ENCODE measurements at regions not wholly inside any gene's neighbourhood (a gene's known extent, or its start where the extent isn't known, plus 50 kb on each side); places are given as distances from the start of the nearest gene placed in this dataset.

GRCh38 chr2:196403471-196403870 is 232.1 kb upstream of the STK17B start:
- DNase-seq, result no peak

- no peak for DNase-seq
Observed at GRCh38 chr2:196404276-196404675, 232.9 kb upstream of the STK17B start.

- no peak for DNase-seq
Observed at GRCh38 chr2:196407675-196408264, 231.7 kb upstream of the CCDC150 start.

GRCh38 chr2:196409376-196409775 is 230.1 kb upstream of the CCDC150 start:
- no peak for DNase-seq

- no peak for DNase-seq
Observed at GRCh38 chr2:196410008-196410407, 229.5 kb upstream of the CCDC150 start.

GRCh38 chr2:196413821-196414274 is 225.7 kb upstream of the CCDC150 start:
- DNase-seq, result no peak

GRCh38 chr2:196415384-196415783 is 224.1 kb upstream of the CCDC150 start:
- DNase-seq, result no peak

GRCh38 chr2:196420143-196420542 is 219.4 kb upstream of the CCDC150 start:
- no peak for DNase-seq

- no peak for DNase-seq
Observed at GRCh38 chr2:196421880-196422279, 217.6 kb upstream of the CCDC150 start.

- no peak for DNase-seq
Observed at GRCh38 chr2:196422361-196422760, 217.2 kb upstream of the CCDC150 start.

- DNase-seq, result no peak
Observed at GRCh38 chr2:196426122-196426521, 213.4 kb upstream of the CCDC150 start.

- no peak for DNase-seq
Observed at GRCh38 chr2:196427986-196428634, 211.4 kb upstream of the CCDC150 start.

- DNase-seq, result no peak
Observed at GRCh38 chr2:196431076-196431475, 208.4 kb upstream of the CCDC150 start.

GRCh38 chr2:196431957-196432356 is 207.6 kb upstream of the CCDC150 start:
- no peak for DNase-seq

GRCh38 chr2:196433116-196433515 is 206.4 kb upstream of the CCDC150 start:
- DNase-seq, result no peak

GRCh38 chr2:196434217-196434616 is 205.3 kb upstream of the CCDC150 start:
- no peak for DNase-seq

GRCh38 chr2:196435189-196435588 is 204.3 kb upstream of the CCDC150 start:
- DNase-seq, result no peak

- no peak for DNase-seq
Observed at GRCh38 chr2:196437626-196438025, 201.9 kb upstream of the CCDC150 start.

GRCh38 chr2:196439760-196440159 is 199.8 kb upstream of the CCDC150 start:
- DNase-seq, result no peak

- no peak for DNase-seq
Observed at GRCh38 chr2:196440413-196440812, 199.1 kb upstream of the CCDC150 start.

- DNase-seq, result no peak
Observed at GRCh38 chr2:196441527-196441926, 198.0 kb upstream of the CCDC150 start.

GRCh38 chr2:196442211-196442610 is 197.3 kb upstream of the CCDC150 start:
- DNase-seq, result no peak

- DNase-seq, result no peak
Observed at GRCh38 chr2:196444442-196444841, 195.1 kb upstream of the CCDC150 start.

- DNase-seq, result no peak
Observed at GRCh38 chr2:196445991-196446390, 193.5 kb upstream of the CCDC150 start.

Measured in NCI-H187 treated with DMSO at 0.1 percent for 48 hours (cell line).